IPS DF 6.9 (cell line): ENCODE measurements at regions not wholly inside any gene's neighbourhood (a gene's known extent, or its start where the extent isn't known, plus 50 kb on each side); places are given as distances from the start of the nearest gene placed in this dataset.

Source experiments
- DNase-seq: peaks from one replicate; pipeline ENCODE4 v3.0.0-alpha.2; 2013; ENCODE audit warnings: low read depth, low spot score
- H3K27ac ChIP-seq: one replicate; pipeline ENCODE4 v1.5.1; 2013; ENCODE audit warnings: low read length, control low read depth
- H3K27me3 ChIP-seq: 2 replicates; pipeline ENCODE4 v1.6.1; 2013; ENCODE audit warnings: mild to moderate bottlenecking, low read length; ENCODE audit not compliant: control insufficient read depth, insufficient read depth
- H3K36me3 ChIP-seq: 2 replicates; pipeline ENCODE4 v1.6.1; 2013; ENCODE audit warnings: low read length; ENCODE audit not compliant: control insufficient read depth, insufficient read depth
- H3K4me1 ChIP-seq: 2 replicates; pipeline ENCODE4 v1.6.1; 2013; ENCODE audit warnings: low read length; ENCODE audit not compliant: control insufficient read depth, insufficient read depth
- H3K4me3 ChIP-seq: 2 replicates; pipeline ENCODE4 v1.5.1; 2013; ENCODE audit warnings: mild to moderate bottlenecking, low read length
- H3K9me3 ChIP-seq: 2 replicates; pipeline ENCODE4 v1.6.1; 2013; ENCODE audit warnings: low read length, inconsistent platforms; ENCODE audit not compliant: control insufficient read depth, insufficient read depth
- WGBS: extraction: QIAGEN DNeasy Blood & Tissue Kit; methylation state at CpG from one replicate; pipeline ENCODE4 v1.1.7; 2013; ENCODE audit warnings: mixed read lengths, missing lambda C conversion rate; ENCODE audit not compliant: insufficient read length, insufficient coverage; 5-methylcytosine and 5-hydroxymethylcytosine counted together

- no peaks in the 10 kb centered on the region; the same call in 1 of the 2 replicates for H3K4me1 ChIP-seq
- H3K27ac ChIP-seq, result no peak overlapping the region
- no peak for DNase-seq
- no peaks in the 10 kb centered on the region for H3K27me3 ChIP-seq
- H3K36me3 ChIP-seq, result no peaks in the 10 kb centered on the region
- H3K9me3 ChIP-seq, result no peaks in the 10 kb centered on the region
- WGBS, result no CpG with 5 or more reads among the region's 13 CpGs
- no peak overlapping the region for H3K4me3 ChIP-seq
Measured at GRCh38 chr13:111556496-111556895, 236.1 kb downstream of the TEX29 start.

GRCh38 chr13:111557921-111558699, 237.7 kb downstream of the TEX29 start:
- Histone ChIP-seq H3K27me3 (no peaks in the 10 kb centered on the region), H3K4me1 (no peaks in the 10 kb centered on the region; the same call in 1 of the 2 replicates), H3K36me3 (no peaks in the 10 kb centered on the region), H3K4me3 (no peak overlapping the region), H3K27ac (no peak overlapping the region), H3K9me3 (no peaks in the 10 kb centered on the region)
- no CpG with 5 or more reads among the region's 19 CpGs for whole genome bisulfite sequencing
- no peak for DNase-seq

GRCh38 chr13:111558700-111559088, 238.3 kb downstream of the TEX29 start:
- H3K4me3 ChIP-seq, result no peak overlapping the region
- no peak overlapping the region for H3K27ac ChIP-seq
- no peaks in the 10 kb centered on the region for H3K9me3 ChIP-seq
- no peaks in the 10 kb centered on the region for H3K27me3 ChIP-seq
- no peaks in the 10 kb centered on the region for H3K36me3 ChIP-seq
- no peaks in the 10 kb centered on the region; the same call in 1 of the 2 replicates for H3K4me1 ChIP-seq
- DNase-seq, result no peak
- no CpG with 5 or more reads among the region's 16 CpGs for WGBS

- Histone ChIP-seq H3K27ac (no peak overlapping the region), H3K4me3 (no peak overlapping the region), H3K36me3 (no peaks in the 10 kb centered on the region), H3K4me1 (no peaks in the 10 kb centered on the region; the same call in 1 of the 2 replicates), H3K27me3 (no peaks in the 10 kb centered on the region), H3K9me3 (no peaks in the 10 kb centered on the region)
- DNase-seq, result no peak
- no CpG with 5 or more reads among the region's 26 CpGs for WGBS
Measured at GRCh38 chr13:111559612-111560403, 239.4 kb downstream of the TEX29 start.

- H3K27me3 ChIP-seq, result no peaks in the 10 kb centered on the region
Measured at GRCh38 chr13:111561091-111561781, 240.8 kb downstream of the TEX29 start.

GRCh38 chr13:111562716-111563115, 242.3 kb downstream of the TEX29 start:
- no CpG with 5 or more reads among the region's 4 CpGs for WGBS
- no peaks in the 10 kb centered on the region for H3K27me3 ChIP-seq

More at GRCh38 chr13:111561091-111561781, 240.8 kb downstream of the TEX29 start:
- DNase-seq, result no peak
- Histone ChIP-seq H3K4me1 (no peaks in the 10 kb centered on the region; the same call in 1 of the 2 replicates), H3K36me3 (no peaks in the 10 kb centered on the region), H3K4me3 (no peak overlapping the region), H3K27ac (no peak overlapping the region), H3K9me3 (no peaks in the 10 kb centered on the region)
- no CpG with 5 or more reads among the region's 16 CpGs for WGBS

GRCh38 chr13:111564606-111565005, 244.2 kb downstream of the TEX29 start:
- Histone ChIP-seq H3K4me3 (no peak overlapping the region), H3K36me3 (no peaks in the 10 kb centered on the region), H3K9me3 (no peaks in the 10 kb centered on the region), H3K4me1 (no peaks in the 10 kb centered on the region; the same call in 1 of the 2 replicates), H3K27ac (no peak overlapping the region), H3K27me3 (no peaks in the 10 kb centered on the region)
- WGBS, result no CpG with 5 or more reads among the region's 8 CpGs
- no peak for DNase-seq

More at GRCh38 chr13:111562716-111563115, 242.3 kb downstream of the TEX29 start:
- Histone ChIP-seq H3K36me3 (no peaks in the 10 kb centered on the region), H3K4me3 (no peak overlapping the region), H3K4me1 (no peaks in the 10 kb centered on the region; the same call in 1 of the 2 replicates), H3K27ac (no peak overlapping the region), H3K9me3 (no peaks in the 10 kb centered on the region)
- no peak for DNase-seq

GRCh38 chr13:111565400-111565799, 245.0 kb downstream of the TEX29 start:
- Histone ChIP-seq H3K9me3 (no peaks in the 10 kb centered on the region), H3K27ac (no peak overlapping the region), H3K36me3 (no peaks in the 10 kb centered on the region), H3K4me1 (no peaks in the 10 kb centered on the region), H3K4me3 (no peak overlapping the region), H3K27me3 (no peaks in the 10 kb centered on the region)
- WGBS, result no CpG with 5 or more reads among the region's 10 CpGs
- no peak for DNase-seq

- no peaks in the 10 kb centered on the region for H3K27me3 ChIP-seq
- DNase-seq, result no peak
- no CpG with 5 or more reads among the region's 12 CpGs for WGBS
- no peaks in the 10 kb centered on the region for H3K4me1 ChIP-seq
- no peaks in the 10 kb centered on the region for H3K36me3 ChIP-seq
- H3K9me3 ChIP-seq, result no peaks in the 10 kb centered on the region
- H3K27ac ChIP-seq, result no peak overlapping the region
- no peak overlapping the region for H3K4me3 ChIP-seq
Measured at GRCh38 chr13:111566567-111566966, 246.1 kb downstream of the TEX29 start.

- Histone ChIP-seq H3K27me3 (no peaks in the 10 kb centered on the region), H3K27ac (no peak overlapping the region), H3K36me3 (no peaks in the 10 kb centered on the region), H3K4me3 (no peak overlapping the region), H3K4me1 (no peaks in the 10 kb centered on the region), H3K9me3 (no peaks in the 10 kb centered on the region)
- no peak for DNase-seq
- WGBS, result no CpG with 5 or more reads among the region's 16 CpGs
Measured at GRCh38 chr13:111567637-111568036, 247.2 kb downstream of the TEX29 start.
